Mesothelial cell of epicardium (in vitro differentiated cells): ENCODE measurements at regions not wholly inside any gene's neighbourhood (a gene's known extent, or its start where the extent isn't known, plus 50 kb on each side); places are given as distances from the start of the nearest gene placed in this dataset.

Experiments
- DNase-seq, 2 experiments: peaks; one replicate each; pipeline ENCODE4 v3.0.0; 2021; ENCODE audit warnings: low spot score in 2 of 2; ENCODE audit not compliant: unreplicated experiment in 2 of 2
- H3K27ac Mint-ChIP-seq: 2 replicates; pipeline ENCODE4 v1.8.0; 2021; ENCODE audit warnings: mixed read lengths
- H3K27me3 Mint-ChIP-seq: 2 replicates; pipeline ENCODE4 v1.8.0; 2021; ENCODE audit warnings: low read depth, mixed read lengths
- H3K36me3 Mint-ChIP-seq: 2 replicates; pipeline ENCODE4 v1.8.0; 2021; ENCODE audit warnings: mixed read lengths
- H3K4me1 Mint-ChIP-seq: 2 replicates; pipeline ENCODE4 v1.8.0; 2021; ENCODE audit warnings: mixed read lengths
- H3K4me3 Mint-ChIP-seq: 2 replicates; pipeline ENCODE4 v1.8.0; 2021; ENCODE audit warnings: mild to moderate bottlenecking, moderate library complexity, mixed read lengths
- H3K9me3 Mint-ChIP-seq: 2 replicates; pipeline ENCODE4 v1.8.0; 2021; ENCODE audit warnings: mixed read lengths
- TF ChIP-seq, protein P1 (sequence below): fragments of 200-600 bp; sonication (generic); IDR thresholded peaks from one replicate; pipeline ENCODE4 v1.5.0; 2021; ENCODE audit warnings: antibody characterized with exemption; ENCODE audit not compliant: unreplicated experiment

DNA sequence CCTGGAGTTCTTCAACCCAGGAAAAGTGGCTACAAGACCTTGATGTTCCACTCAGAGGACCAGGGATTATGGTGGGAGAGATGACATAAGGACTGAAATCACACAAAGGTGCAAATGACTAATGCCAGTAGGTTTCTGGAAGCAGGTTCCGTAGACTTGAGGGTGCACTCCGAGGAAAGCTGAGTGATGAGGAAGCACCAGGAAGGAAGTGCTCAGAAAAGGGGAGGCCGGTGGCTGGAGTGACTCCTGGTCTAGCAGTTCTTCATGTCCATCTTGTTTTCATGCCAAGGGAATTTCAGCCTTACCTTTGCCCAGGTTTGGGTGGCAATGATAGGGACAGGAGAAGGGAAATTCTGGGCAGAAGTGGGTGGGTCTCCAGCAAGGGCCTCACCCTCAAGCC, 74.5 kb downstream of the TMEM17 start:
- no peak overlapping the region for H3K4me3 Mint-ChIP-seq
- peaks cover 3% of the 10 kb centered on the region for H3K9me3 Mint-ChIP-seq
- no peak for DNase-seq
- no peaks in the 10 kb centered on the region for H3K36me3 Mint-ChIP-seq
- H3K27me3 Mint-ChIP-seq: no peaks in the 10 kb centered on the region
- no peaks in the 10 kb centered on the region for H3K4me1 Mint-ChIP-seq
- TF ChIP-seq, protein P1, sequence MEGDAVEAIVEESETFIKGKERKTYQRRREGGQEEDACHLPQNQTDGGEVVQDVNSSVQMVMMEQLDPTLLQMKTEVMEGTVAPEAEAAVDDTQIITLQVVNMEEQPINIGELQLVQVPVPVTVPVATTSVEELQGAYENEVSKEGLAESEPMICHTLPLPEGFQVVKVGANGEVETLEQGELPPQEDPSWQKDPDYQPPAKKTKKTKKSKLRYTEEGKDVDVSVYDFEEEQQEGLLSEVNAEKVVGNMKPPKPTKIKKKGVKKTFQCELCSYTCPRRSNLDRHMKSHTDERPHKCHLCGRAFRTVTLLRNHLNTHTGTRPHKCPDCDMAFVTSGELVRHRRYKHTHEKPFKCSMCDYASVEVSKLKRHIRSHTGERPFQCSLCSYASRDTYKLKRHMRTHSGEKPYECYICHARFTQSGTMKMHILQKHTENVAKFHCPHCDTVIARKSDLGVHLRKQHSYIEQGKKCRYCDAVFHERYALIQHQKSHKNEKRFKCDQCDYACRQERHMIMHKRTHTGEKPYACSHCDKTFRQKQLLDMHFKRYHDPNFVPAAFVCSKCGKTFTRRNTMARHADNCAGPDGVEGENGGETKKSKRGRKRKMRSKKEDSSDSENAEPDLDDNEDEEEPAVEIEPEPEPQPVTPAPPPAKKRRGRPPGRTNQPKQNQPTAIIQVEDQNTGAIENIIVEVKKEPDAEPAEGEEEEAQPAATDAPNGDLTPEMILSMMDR: no peak
- H3K27ac Mint-ChIP-seq: no peak overlapping the region

GRCh38 chr2:62430146-62430545, 75.8 kb downstream of the TMEM17 start:
- Mint-ChIP-seq H3K36me3 (no peaks in the 10 kb centered on the region), H3K27me3 (no peaks in the 10 kb centered on the region), H3K4me1 (no peaks in the 10 kb centered on the region), H3K9me3 (peaks cover 3% of the 10 kb centered on the region), H3K4me3 (no peak overlapping the region), H3K27ac (no peak overlapping the region)
- TF ChIP-seq, protein P1: no peak
- DNase-seq: no peak

DNA sequence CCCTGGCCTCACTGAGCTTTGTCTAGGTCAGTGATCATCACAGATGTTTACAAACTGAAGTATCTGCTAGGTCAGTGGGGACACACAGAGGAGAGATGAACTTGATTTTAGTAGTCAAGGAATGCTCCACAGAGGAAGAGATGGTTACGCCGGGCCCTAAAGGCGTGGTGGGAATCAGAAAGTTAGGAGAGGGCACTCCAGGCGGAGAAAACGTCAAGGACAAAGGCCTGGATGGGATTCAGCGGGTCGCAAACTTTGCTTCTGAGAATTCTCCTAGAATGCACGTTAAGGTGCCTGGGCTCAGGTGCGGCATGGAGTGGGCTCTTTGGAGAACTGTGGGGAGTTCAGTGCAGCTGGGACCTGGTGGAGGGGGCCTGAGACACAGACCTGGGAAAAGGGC, 78.8 kb downstream of the TMEM17 start:
- H3K27ac Mint-ChIP-seq: no peak overlapping the region
- no peaks in the 10 kb centered on the region for H3K4me1 Mint-ChIP-seq
- DNase-seq: no peak
- H3K9me3 Mint-ChIP-seq: peaks cover 3% of the 10 kb centered on the region
- H3K4me3 Mint-ChIP-seq: no peak overlapping the region
- no peaks in the 10 kb centered on the region for H3K36me3 Mint-ChIP-seq
- TF ChIP-seq, protein P1: no peak
- H3K27me3 Mint-ChIP-seq: no peaks in the 10 kb centered on the region

GRCh38 chr2:62426154-62426912, 79.7 kb downstream of the TMEM17 start:
- Mint-ChIP-seq H3K4me1 (no peaks in the 10 kb centered on the region), H3K4me3 (no peak overlapping the region), H3K36me3 (peaks cover under 1% of the 10 kb centered on the region), H3K9me3 (peaks cover 11% of the 10 kb centered on the region), H3K27ac (no peak overlapping the region), H3K27me3 (no peaks in the 10 kb centered on the region)
- TF ChIP-seq, protein P1: no peak
- no peak for DNase-seq

- TF ChIP-seq, protein P1: no peak
- H3K27me3 Mint-ChIP-seq: no peaks in the 10 kb centered on the region
- H3K27ac Mint-ChIP-seq: no peak overlapping the region
- H3K4me1 Mint-ChIP-seq: no peaks in the 10 kb centered on the region
- no peak overlapping the region for H3K4me3 Mint-ChIP-seq
- no peak for DNase-seq
- H3K9me3 Mint-ChIP-seq: peaks cover 17% of the 10 kb centered on the region
- peaks cover 3% of the 10 kb centered on the region for H3K36me3 Mint-ChIP-seq
Measured at GRCh38 chr2:62425684-62426083, 80.3 kb downstream of the TMEM17 start.

- no peak overlapping the region for H3K27ac Mint-ChIP-seq
- TF ChIP-seq, protein P1: no peak
- no peak for DNase-seq
- H3K4me3 Mint-ChIP-seq: no peak overlapping the region
- H3K4me1 Mint-ChIP-seq: no peaks in the 10 kb centered on the region
- H3K27me3 Mint-ChIP-seq: no peaks in the 10 kb centered on the region
- H3K36me3 Mint-ChIP-seq: peaks cover 6% of the 10 kb centered on the region
- peaks cover 22% of the 10 kb centered on the region for H3K9me3 Mint-ChIP-seq
Measured at GRCh38 chr2:62424899-62425298, 81.1 kb downstream of the TMEM17 start.
